ENCODE measurements at regions not wholly inside any gene's neighbourhood (a gene's known extent, or its start where the extent isn't known, plus 50 kb on each side); places are given as distances from the start of the nearest gene placed in this dataset.

DNA sequence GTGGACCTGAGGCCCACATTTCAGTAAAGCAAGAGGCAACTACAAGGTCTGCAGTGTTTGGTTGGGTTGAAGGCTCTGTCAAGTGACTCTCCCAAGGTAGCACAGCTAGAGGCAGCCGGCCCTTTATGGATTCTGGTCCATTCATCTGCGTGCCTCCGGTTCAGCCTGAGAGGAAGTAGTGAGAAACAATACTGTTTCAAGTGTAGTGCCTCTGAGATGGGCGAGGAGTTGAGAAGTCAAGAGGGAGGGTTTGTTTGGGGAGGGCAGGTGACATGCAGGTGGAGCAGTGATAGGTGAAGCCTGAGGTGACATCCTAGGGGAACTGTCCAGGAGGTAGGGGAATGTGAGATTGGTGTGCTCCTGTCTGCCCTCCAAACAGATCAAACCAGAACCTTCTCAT is 933.5 kb downstream of the VRK1 start:
- no peak for DNase-seq (ENCODE audit: low read depth, low spot score)
- H3K27me3 ChIP-seq (ENCODE audit: control insufficient read depth, insufficient read depth, low read length) = no peaks in the 10 kb centered on the region
- TF ChIP-seq, protein P1, sequence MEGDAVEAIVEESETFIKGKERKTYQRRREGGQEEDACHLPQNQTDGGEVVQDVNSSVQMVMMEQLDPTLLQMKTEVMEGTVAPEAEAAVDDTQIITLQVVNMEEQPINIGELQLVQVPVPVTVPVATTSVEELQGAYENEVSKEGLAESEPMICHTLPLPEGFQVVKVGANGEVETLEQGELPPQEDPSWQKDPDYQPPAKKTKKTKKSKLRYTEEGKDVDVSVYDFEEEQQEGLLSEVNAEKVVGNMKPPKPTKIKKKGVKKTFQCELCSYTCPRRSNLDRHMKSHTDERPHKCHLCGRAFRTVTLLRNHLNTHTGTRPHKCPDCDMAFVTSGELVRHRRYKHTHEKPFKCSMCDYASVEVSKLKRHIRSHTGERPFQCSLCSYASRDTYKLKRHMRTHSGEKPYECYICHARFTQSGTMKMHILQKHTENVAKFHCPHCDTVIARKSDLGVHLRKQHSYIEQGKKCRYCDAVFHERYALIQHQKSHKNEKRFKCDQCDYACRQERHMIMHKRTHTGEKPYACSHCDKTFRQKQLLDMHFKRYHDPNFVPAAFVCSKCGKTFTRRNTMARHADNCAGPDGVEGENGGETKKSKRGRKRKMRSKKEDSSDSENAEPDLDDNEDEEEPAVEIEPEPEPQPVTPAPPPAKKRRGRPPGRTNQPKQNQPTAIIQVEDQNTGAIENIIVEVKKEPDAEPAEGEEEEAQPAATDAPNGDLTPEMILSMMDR (IDR thresholded peaks at IDR 0.05; ENCODE audit: low read depth, low read length) = no peak
- ChIA-PET POLR2A (no interaction called here), CTCF (no interaction called here)
- H3K9me3 ChIP-seq (ENCODE audit: control insufficient read depth, insufficient read depth, low read length) = peaks cover 33% of the 10 kb centered on the region
- no peak overlapping the region for H3K4me3 ChIP-seq (ENCODE audit: low read depth, low read length)
- H3K27ac ChIP-seq (ENCODE audit: low read depth, low read length) = no peak overlapping the region

DNA sequence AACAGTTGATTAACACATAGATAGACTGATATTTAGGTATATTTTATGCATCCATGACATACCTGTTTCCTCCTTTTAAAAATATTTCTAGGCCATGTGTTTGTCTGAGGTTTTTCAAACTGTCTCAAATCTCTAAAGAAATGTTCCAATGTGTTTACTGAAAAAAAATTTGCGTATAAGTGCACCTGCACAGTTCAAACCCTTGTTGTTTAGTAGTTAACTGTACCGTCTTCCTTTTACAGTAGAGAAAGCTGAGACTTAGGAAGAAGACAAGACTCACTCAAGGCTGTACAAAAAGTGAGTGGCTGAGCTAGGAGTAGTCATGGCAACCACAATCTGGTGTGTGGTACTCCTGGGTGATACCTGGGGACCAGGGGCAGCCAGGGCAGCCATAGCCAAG is 934.6 kb downstream of the VRK1 start:
- POLR2A ChIA-PET = no interaction called here
- H3K4me3 ChIP-seq (ENCODE audit: low read depth, low read length) = no peak overlapping the region
- CTCF ChIA-PET = no interaction called here
- H3K27me3 ChIP-seq (ENCODE audit: control insufficient read depth, insufficient read depth, low read length) = no peaks in the 10 kb centered on the region
- DNase-seq (ENCODE audit: low read depth, low spot score) = no peak
- TF ChIP-seq, protein P1 (IDR thresholded peaks at IDR 0.05; ENCODE audit: low read depth, low read length) = no peak
- peaks cover 28% of the 10 kb centered on the region for H3K9me3 ChIP-seq (ENCODE audit: control insufficient read depth, insufficient read depth, low read length)
- H3K27ac ChIP-seq (ENCODE audit: low read depth, low read length) = no peak overlapping the region

DNA sequence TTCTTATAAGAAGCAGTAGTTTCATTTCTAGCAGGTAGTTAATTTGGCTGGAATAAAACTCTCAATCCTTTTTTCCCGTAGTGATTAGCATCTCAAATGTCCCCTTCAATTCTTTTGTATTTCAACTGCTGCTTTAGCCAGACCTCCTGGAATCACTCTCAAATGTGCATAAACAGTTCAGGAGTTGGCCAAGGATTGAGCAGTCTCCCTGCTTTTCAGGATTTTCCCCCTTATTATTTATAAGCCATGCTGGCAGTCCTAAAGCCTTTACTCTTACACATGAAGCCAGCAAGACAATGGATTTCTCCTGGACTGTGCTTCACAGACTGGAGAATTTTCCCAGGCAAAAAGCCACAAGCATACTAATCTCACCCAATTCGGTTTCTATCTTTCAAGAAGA is 950.1 kb downstream of the VRK1 start:
- Histone ChIP-seq H3K9me3 (ENCODE audit: control insufficient read depth, insufficient read depth, low read length) (peaks cover 19% of the 10 kb centered on the region), H3K27me3 (ENCODE audit: control insufficient read depth, insufficient read depth, low read length) (no peaks in the 10 kb centered on the region), H3K4me3 (ENCODE audit: low read depth, low read length) (no peak overlapping the region), H3K27ac (ENCODE audit: low read depth, low read length) (no peak overlapping the region)
- TF ChIP-seq, protein P1 (IDR thresholded peaks at IDR 0.05; ENCODE audit: low read depth, low read length) = no peak
- POLR2A ChIA-PET = no interaction called here
- no peak for DNase-seq (ENCODE audit: low read depth, low spot score)
- CTCF ChIA-PET = no interaction called here

DNA sequence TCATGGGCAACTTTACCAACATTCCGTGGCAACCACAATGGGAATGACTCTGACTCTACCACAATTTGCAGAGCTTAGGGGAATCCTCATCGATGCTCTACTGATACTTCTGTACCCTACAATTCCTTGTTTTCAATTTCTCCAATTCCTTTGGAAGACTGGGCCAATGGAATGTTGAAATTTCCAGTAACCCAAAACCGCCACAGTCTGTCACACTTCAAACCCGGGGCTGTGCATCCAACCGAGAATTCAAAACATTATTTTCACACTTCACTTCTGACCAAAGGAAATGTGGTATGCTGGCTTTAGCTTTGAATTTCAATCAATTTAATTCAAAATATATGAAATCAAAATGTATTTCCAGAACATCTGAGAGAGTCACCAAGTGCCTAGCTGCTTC is 951.4 kb downstream of the VRK1 start:
- ChIA-PET POLR2A (no interaction called here), CTCF (no interaction called here)
- no peak for DNase-seq (ENCODE audit: low read depth, low spot score)
- TF ChIP-seq, protein P1 (IDR thresholded peaks at IDR 0.05; ENCODE audit: low read depth, low read length) = no peak
- Histone ChIP-seq H3K4me3 (ENCODE audit: low read depth, low read length) (no peak overlapping the region), H3K27ac (ENCODE audit: low read depth, low read length) (no peak overlapping the region), H3K27me3 (ENCODE audit: control insufficient read depth, insufficient read depth, low read length) (no peaks in the 10 kb centered on the region), H3K9me3 (ENCODE audit: control insufficient read depth, insufficient read depth, low read length) (peaks cover 24% of the 10 kb centered on the region)

DNA sequence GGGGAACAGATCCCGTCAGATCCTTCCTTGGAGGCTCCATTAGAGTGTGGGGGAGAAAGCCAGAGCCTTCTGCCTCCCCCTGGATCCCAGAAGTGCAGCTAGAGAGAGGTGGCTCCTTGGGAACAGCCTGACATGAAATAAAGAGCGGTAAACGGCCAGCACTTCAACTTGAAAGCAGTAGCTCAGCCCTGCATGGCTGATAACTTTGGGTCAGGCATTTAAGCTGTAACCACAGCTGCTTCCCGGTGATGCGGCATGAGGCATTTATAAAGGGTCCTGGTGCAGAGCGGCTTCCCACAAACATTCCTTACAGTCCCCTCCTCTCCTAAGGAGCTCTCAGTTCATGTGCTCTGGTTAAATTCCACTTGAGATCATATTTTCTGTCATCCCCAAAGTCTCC is 960.3 kb downstream of the VRK1 start:
- Histone ChIP-seq H3K9me3 (ENCODE audit: control insufficient read depth, insufficient read depth, low read length) (peaks cover 24% of the 10 kb centered on the region; the same call in 1 of the 2 replicates), H3K27me3 (ENCODE audit: control insufficient read depth, insufficient read depth, low read length) (no peaks in the 10 kb centered on the region), H3K27ac (ENCODE audit: low read depth, low read length) (no peak overlapping the region), H3K4me3 (ENCODE audit: low read depth, low read length) (no peak overlapping the region)
- ChIA-PET CTCF (no interaction called here), POLR2A (no interaction called here)
- DNase-seq (ENCODE audit: low read depth, low spot score) = no peak
- TF ChIP-seq, protein P1 (IDR thresholded peaks at IDR 0.05; ENCODE audit: low read depth, low read length) = no peak

Data from AG04450 (cell line).